HL-60 (cell line): ENCODE measurements at regions not wholly inside any gene's neighbourhood (a gene's known extent, or its start where the extent isn't known, plus 50 kb on each side); places are given as distances from the start of the nearest gene placed in this dataset.

Source experiments
- CTCF ChIP-seq: IDR thresholded peaks from one replicate; pipeline ENCODE4 v1.5.1; 2011; ENCODE audit warnings: low read length, control low read depth, inconsistent platforms; ENCODE audit not compliant: insufficient read depth
- TF ChIP-seq, protein P1 (sequence below): IDR thresholded peaks from 2 replicates; pipeline ENCODE4 v1.6.1; 2012; ENCODE audit warnings: low read depth; ENCODE audit not compliant: insufficient replicate concordance

DNA sequence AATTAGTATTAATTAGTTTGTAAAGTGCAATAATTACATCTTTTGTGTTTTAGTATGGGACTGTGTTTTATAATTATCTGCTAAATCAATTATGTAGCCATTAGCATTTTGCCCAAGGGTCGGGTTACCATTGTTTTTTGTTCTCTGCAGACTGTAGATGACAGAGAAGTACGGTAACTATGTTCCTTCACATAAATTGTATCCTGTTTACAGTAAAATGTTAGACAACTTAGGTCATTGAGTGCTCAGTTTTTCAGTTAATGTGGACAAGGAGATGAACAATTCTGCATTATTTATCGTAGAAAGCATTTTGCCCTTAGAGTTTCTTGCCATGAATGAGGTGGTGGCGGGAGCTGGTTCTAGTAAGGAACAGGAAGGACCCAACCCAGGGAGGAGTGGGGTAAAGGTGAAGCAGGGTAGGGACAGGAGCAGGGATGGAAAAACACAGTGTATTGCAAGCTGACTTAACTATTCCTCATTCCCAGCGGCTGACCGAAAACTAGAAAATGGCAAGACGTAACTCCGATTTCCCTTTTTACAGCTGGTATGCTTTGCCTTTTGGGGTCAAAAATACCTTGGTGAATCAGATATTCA lies 243.7 kb upstream of the SLC24A2 start:
- no peak for TF ChIP-seq CTCF
- TF ChIP-seq, protein P1, sequence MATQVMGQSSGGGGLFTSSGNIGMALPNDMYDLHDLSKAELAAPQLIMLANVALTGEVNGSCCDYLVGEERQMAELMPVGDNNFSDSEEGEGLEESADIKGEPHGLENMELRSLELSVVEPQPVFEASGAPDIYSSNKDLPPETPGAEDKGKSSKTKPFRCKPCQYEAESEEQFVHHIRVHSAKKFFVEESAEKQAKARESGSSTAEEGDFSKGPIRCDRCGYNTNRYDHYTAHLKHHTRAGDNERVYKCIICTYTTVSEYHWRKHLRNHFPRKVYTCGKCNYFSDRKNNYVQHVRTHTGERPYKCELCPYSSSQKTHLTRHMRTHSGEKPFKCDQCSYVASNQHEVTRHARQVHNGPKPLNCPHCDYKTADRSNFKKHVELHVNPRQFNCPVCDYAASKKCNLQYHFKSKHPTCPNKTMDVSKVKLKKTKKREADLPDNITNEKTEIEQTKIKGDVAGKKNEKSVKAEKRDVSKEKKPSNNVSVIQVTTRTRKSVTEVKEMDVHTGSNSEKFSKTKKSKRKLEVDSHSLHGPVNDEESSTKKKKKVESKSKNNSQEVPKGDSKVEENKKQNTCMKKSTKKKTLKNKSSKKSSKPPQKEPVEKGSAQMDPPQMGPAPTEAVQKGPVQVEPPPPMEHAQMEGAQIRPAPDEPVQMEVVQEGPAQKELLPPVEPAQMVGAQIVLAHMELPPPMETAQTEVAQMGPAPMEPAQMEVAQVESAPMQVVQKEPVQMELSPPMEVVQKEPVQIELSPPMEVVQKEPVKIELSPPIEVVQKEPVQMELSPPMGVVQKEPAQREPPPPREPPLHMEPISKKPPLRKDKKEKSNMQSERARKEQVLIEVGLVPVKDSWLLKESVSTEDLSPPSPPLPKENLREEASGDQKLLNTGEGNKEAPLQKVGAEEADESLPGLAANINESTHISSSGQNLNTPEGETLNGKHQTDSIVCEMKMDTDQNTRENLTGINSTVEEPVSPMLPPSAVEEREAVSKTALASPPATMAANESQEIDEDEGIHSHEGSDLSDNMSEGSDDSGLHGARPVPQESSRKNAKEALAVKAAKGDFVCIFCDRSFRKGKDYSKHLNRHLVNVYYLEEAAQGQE, result no peak
